ENCODE measurements at regions not wholly inside any gene's neighbourhood (a gene's known extent, or its start where the extent isn't known, plus 50 kb on each side); places are given as distances from the start of the nearest gene placed in this dataset.

- DNase-seq (ENCODE audit: low read depth): no peak
- Histone ChIP-seq H3K36me3 (ENCODE audit: control insufficient read depth, insufficient read depth, low read length) (no peaks in the 10 kb centered on the region), H3K27me3 (ENCODE audit: control insufficient read depth, insufficient read depth, low read length) (no peaks in the 10 kb centered on the region), H3K4me3 (ENCODE audit: low read depth, low read length) (no peak overlapping the region)
- no peak for TF ChIP-seq CTCF (IDR thresholded peaks at IDR 0.05; ENCODE audit: insufficient read depth, low read length, poor library complexity, severe bottlenecking)
These were observed 479.5 kb upstream of the SEMA6A start for GRCh38 chr5:117054141-117054540.

- TF ChIP-seq CTCF (IDR thresholded peaks at IDR 0.05; ENCODE audit: insufficient read depth, low read length, poor library complexity, severe bottlenecking): no peak
- no peak overlapping the region for H3K4me3 ChIP-seq (ENCODE audit: low read depth, low read length)
- no peaks in the 10 kb centered on the region for H3K36me3 ChIP-seq (ENCODE audit: control insufficient read depth, insufficient read depth, low read length)
- DNase-seq (ENCODE audit: low read depth): no peak
- no peaks in the 10 kb centered on the region for H3K27me3 ChIP-seq (ENCODE audit: control insufficient read depth, insufficient read depth, low read length)
These were observed 467.4 kb upstream of the SEMA6A start for GRCh38 chr5:117041926-117042595.

- no peak for DNase-seq (ENCODE audit: low read depth)
- TF ChIP-seq CTCF (IDR thresholded peaks at IDR 0.05; ENCODE audit: insufficient read depth, low read length, poor library complexity, severe bottlenecking): no peak
- H3K27me3 ChIP-seq (ENCODE audit: control insufficient read depth, insufficient read depth, low read length): no peaks in the 10 kb centered on the region
- no peaks in the 10 kb centered on the region for H3K36me3 ChIP-seq (ENCODE audit: control insufficient read depth, insufficient read depth, low read length)
- H3K4me3 ChIP-seq (ENCODE audit: low read depth, low read length): no peak overlapping the region
These were observed 464.4 kb upstream of the SEMA6A start for GRCh38 chr5:117039035-117039434.

GRCh38 chr5:117027384-117027783, 452.8 kb upstream of the SEMA6A start:
- no peaks in the 10 kb centered on the region for H3K36me3 ChIP-seq (ENCODE audit: control insufficient read depth, insufficient read depth, low read length)
- TF ChIP-seq CTCF (IDR thresholded peaks at IDR 0.05; ENCODE audit: insufficient read depth, low read length, poor library complexity, severe bottlenecking): no peak
- no peak overlapping the region for H3K4me3 ChIP-seq (ENCODE audit: low read depth, low read length)
- no peak for DNase-seq (ENCODE audit: low read depth)
- no peaks in the 10 kb centered on the region for H3K27me3 ChIP-seq (ENCODE audit: control insufficient read depth, insufficient read depth, low read length)

- no peaks in the 10 kb centered on the region for H3K36me3 ChIP-seq (ENCODE audit: control insufficient read depth, insufficient read depth, low read length)
- no peaks in the 10 kb centered on the region for H3K27me3 ChIP-seq (ENCODE audit: control insufficient read depth, insufficient read depth, low read length)
- TF ChIP-seq CTCF (IDR thresholded peaks at IDR 0.05; ENCODE audit: insufficient read depth, low read length, poor library complexity, severe bottlenecking): no peak
- H3K4me3 ChIP-seq (ENCODE audit: low read depth, low read length): no peak overlapping the region
- DNase-seq (ENCODE audit: low read depth): no peak
These were observed 446.4 kb upstream of the SEMA6A start for GRCh38 chr5:117020999-117021398.

- Histone ChIP-seq H3K36me3 (ENCODE audit: control insufficient read depth, insufficient read depth, low read length) (no peaks in the 10 kb centered on the region), H3K27me3 (ENCODE audit: control insufficient read depth, insufficient read depth, low read length) (no peaks in the 10 kb centered on the region), H3K4me3 (ENCODE audit: low read depth, low read length) (no peak overlapping the region)
- TF ChIP-seq CTCF (IDR thresholded peaks at IDR 0.05; ENCODE audit: insufficient read depth, low read length, poor library complexity, severe bottlenecking): no peak
- DNase-seq (ENCODE audit: low read depth): no peak
These were observed 438.8 kb upstream of the SEMA6A start for GRCh38 chr5:117013280-117013877.

Data from kidney epithelial cell (primary cell).